Glutamatergic neuron (in vitro differentiated cells): ENCODE measurements at regions not wholly inside any gene's neighbourhood (a gene's known extent, or its start where the extent isn't known, plus 50 kb on each side); places are given as distances from the start of the nearest gene placed in this dataset.
A peak's percentile ranks its signal among the peaks of the same experiment; 100 is the strongest.

Experiments
- DNase-seq: peaks from one replicate; pipeline ENCODE4 v3.0.0; 2022
- H3K27ac Mint-ChIP-seq: one replicate; pipeline ENCODE4 v1.8.0; 2020; ENCODE audit warnings: mild to moderate bottlenecking, mixed read lengths, inconsistent platforms; ENCODE audit not compliant: unreplicated experiment
- H3K27me3 Mint-ChIP-seq: one replicate; pipeline ENCODE4 v1.8.0; 2020; ENCODE audit warnings: mild to moderate bottlenecking, moderate library complexity, mixed read lengths, inconsistent platforms; ENCODE audit not compliant: unreplicated experiment
- H3K36me3 Mint-ChIP-seq: one replicate; pipeline ENCODE4 v1.8.0; 2020; ENCODE audit warnings: mild to moderate bottlenecking, mixed read lengths, inconsistent platforms; ENCODE audit not compliant: unreplicated experiment
- H3K4me1 Mint-ChIP-seq: one replicate; pipeline ENCODE4 v1.8.0; 2020; ENCODE audit warnings: mild to moderate bottlenecking, low read depth, mixed read lengths, inconsistent platforms; ENCODE audit not compliant: unreplicated experiment
- H3K4me3 Mint-ChIP-seq: one replicate; pipeline ENCODE4 v1.8.0; 2020; ENCODE audit warnings: mild to moderate bottlenecking, mixed read lengths, inconsistent platforms; ENCODE audit not compliant: unreplicated experiment
- H3K9me3 Mint-ChIP-seq: one replicate; pipeline ENCODE4 v1.8.0; 2020; ENCODE audit warnings: mild to moderate bottlenecking, moderate library complexity, mixed read lengths, inconsistent platforms; ENCODE audit not compliant: unreplicated experiment
- TF ChIP-seq, protein P1 (sequence below): fragments of 200-600 bp; sonication (generic); IDR thresholded peaks from one replicate; pipeline ENCODE4 v1.5.0; 2021; ENCODE audit not compliant: partially characterized antibody, unreplicated experiment

DNA sequence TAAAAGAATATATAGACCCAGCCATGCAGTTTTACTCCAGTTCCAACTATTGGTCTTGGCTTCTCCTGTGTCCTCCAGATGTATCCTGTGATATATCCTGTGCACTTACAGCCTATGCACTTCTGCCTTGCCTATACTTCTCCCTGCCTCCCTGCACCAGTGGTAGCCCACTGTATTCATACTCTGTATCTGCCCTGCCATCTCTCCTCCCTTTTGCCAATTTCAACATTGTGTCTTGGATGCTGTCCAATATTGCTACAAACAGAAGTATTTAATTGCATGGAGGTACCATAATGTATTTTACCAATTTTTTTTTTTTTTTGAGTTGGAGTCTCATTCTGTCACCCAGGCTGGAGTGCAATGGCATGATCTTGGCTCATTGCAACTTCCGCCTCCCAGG, 242.7 kb downstream of the HAPSTR1 start:
- no peak overlapping the region for H3K4me3 Mint-ChIP-seq
- H3K36me3 Mint-ChIP-seq: no peaks in the 10 kb centered on the region
- H3K9me3 Mint-ChIP-seq: no peaks in the 10 kb centered on the region
- peaks cover 11% of the 10 kb centered on the region for H3K4me1 Mint-ChIP-seq
- TF ChIP-seq, protein P1, sequence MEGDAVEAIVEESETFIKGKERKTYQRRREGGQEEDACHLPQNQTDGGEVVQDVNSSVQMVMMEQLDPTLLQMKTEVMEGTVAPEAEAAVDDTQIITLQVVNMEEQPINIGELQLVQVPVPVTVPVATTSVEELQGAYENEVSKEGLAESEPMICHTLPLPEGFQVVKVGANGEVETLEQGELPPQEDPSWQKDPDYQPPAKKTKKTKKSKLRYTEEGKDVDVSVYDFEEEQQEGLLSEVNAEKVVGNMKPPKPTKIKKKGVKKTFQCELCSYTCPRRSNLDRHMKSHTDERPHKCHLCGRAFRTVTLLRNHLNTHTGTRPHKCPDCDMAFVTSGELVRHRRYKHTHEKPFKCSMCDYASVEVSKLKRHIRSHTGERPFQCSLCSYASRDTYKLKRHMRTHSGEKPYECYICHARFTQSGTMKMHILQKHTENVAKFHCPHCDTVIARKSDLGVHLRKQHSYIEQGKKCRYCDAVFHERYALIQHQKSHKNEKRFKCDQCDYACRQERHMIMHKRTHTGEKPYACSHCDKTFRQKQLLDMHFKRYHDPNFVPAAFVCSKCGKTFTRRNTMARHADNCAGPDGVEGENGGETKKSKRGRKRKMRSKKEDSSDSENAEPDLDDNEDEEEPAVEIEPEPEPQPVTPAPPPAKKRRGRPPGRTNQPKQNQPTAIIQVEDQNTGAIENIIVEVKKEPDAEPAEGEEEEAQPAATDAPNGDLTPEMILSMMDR: no peak
- DNase-seq: no peak
- peaks cover 4% of the 10 kb centered on the region for H3K27me3 Mint-ChIP-seq
- no peak overlapping the region for H3K27ac Mint-ChIP-seq

DNA sequence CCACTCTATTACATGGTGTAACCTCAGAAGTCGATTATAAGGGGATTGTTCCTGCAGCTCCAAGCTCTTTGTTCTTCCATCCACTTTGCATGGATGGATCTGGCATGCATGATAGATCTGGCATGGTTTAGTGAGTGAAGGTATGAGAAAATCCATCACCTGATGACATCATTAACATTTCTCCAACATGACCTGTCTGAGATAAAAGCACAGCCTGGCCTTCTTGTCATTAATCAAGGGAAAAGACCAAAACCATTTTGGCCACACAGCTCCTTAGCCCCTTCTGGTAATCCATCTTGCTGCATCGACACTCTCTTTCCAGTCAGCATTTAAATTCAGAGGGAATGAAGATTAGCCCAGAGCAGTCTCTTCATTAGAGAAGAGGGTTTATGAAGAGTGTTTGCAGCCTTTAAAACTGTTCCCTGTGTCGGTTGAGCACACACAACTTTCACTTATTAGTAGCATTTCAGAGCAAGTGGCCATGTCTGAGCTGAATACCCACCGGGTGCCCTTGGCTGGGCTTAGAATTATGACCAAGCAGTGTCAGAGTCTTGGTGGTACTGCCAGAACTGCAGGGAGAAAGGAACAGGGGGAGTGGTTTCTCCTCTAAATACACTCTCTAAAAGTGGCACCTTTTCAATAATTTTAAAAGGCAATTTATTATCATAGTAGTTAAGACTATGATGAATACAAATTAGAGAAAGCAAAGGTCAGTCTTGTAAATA, 246.0 kb downstream of the HAPSTR1 start:
- Mint-ChIP-seq H3K27me3 (no peaks in the 10 kb centered on the region), H3K4me3 (no peak overlapping the region), H3K9me3 (peaks cover 3% of the 10 kb centered on the region), H3K36me3 (no peaks in the 10 kb centered on the region), H3K27ac (no peak overlapping the region), H3K4me1 (peaks cover 14% of the 10 kb centered on the region)
- no peak for DNase-seq
- TF ChIP-seq, protein P1: no peak

DNA sequence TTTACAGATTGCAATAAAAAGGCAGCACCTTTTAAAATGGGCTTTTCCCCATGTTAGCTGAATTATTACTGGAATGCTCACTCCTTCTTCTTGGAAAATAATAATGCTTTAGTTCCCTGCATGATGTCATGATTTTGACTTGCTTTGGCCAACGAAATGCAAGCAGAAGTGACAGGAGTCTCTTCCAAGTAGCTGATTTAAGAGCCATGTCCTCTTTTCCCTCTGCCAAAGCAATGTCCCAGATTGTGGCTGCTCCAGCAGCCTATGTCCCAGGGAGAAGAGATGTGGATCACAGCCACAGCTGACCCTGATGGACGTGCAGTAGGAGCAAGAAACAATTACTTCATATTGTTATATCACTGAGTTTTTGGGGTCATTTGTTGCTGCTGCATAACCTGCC, 246.6 kb downstream of the HAPSTR1 start:
- no peaks in the 10 kb centered on the region for H3K27me3 Mint-ChIP-seq
- H3K9me3 Mint-ChIP-seq: peaks cover 3% of the 10 kb centered on the region
- no peak overlapping the region for H3K4me3 Mint-ChIP-seq
- H3K4me1 Mint-ChIP-seq: peaks cover 14% of the 10 kb centered on the region
- no peak overlapping the region for H3K27ac Mint-ChIP-seq
- DNase-seq: no peak
- TF ChIP-seq, protein P1: no peak
- no peaks in the 10 kb centered on the region for H3K36me3 Mint-ChIP-seq

DNA sequence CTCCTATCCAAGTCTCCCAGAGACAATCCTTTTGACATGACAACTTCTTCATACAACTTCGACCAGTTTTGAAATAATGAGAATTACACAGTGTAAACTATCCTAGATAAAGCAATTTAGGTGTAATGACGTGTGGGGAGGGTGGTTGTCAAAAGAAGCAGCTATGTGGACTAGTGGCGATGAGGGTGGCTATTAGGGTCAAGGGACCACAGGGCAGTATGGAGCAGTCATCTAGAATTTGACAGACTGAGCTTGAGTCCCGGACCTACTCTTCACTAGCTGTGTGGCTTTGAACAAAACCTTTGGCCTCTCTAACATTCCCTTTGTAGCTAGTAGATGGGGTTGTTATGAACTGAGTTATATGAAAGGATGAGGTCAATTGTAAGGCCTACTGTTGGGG, 247.1 kb downstream of the HAPSTR1 start:
- Mint-ChIP-seq H3K27me3 (no peaks in the 10 kb centered on the region), H3K4me3 (no peak overlapping the region), H3K27ac (no peak overlapping the region), H3K36me3 (no peaks in the 10 kb centered on the region), H3K9me3 (peaks cover 3% of the 10 kb centered on the region), H3K4me1 (peaks cover 14% of the 10 kb centered on the region)
- DNase-seq: no peak
- TF ChIP-seq, protein P1: no peak

DNA sequence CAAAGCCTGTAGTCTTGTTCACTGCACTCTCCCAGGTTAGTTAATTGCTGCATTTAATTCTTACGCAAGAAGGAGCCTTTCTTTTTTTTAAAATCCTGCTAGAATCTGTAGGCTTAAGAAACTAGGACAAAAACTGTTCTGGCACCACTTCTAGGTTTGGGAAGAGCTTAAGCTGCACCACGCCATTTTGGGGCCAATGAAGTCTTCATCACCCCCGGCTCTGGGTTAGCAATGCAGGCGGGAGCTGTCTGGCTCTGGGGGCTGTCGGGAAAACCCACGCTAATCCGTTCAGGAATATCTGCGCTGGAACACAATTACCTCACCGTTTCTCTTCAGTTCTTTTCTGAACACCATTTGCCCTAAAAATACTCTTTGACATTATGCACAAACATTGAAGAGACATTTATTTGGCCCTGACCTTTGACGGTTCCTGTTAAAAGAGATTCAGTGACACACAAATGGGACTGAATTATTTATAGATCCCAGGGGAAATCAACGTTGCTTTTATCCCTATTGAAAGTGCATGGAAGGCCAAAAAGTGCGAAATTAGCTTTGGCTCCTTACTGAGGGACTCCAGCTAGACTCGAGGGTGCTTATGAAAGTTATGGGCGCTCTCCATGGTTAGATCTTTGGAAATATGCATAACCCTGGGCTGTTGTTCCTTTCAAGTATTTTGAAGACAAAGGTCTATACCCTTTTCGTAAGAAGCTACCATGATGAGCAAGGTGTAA, 249.2 kb downstream of the HAPSTR1 start:
- TF ChIP-seq, protein P1: no peak
- DNase-seq: peak; percentile 23
- Mint-ChIP-seq H3K4me3 (peak overlapping the region; percentile 66), H3K36me3 (no peaks in the 10 kb centered on the region), H3K27ac (peak overlapping the region; percentile 92), H3K4me1 (peaks cover 14% of the 10 kb centered on the region), H3K9me3 (peaks cover 3% of the 10 kb centered on the region), H3K27me3 (peaks cover 2% of the 10 kb centered on the region)
